Testis (tissue), 2 donors: ENCODE measurements at regions not wholly inside any gene's neighbourhood (a gene's known extent, or its start where the extent isn't known, plus 50 kb on each side); places are given as distances from the start of the nearest gene placed in this dataset.

Source experiments
- POLR2A ChIP-seq: fragments of 450-650 bp; IDR thresholded peaks from one replicate; pipeline ENCODE4 v1.6.1; 2017; ENCODE audit warnings: antibody characterized with exemption, mild to moderate bottlenecking, moderate library complexity
- TF ChIP-seq, protein P1 (sequence below), 3 experiments: fragments of 450-650 bp in 2 of 3; fragments of 200-600 bp in 1 of 3; sonication (generic) in 1 of 3; IDR thresholded peaks; one replicate each; pipeline ENCODE4 v1.5.1; 2016 to 2019; ENCODE audit warnings: antibody characterized with exemption in 3 of 3, mild to moderate bottlenecking in 2 of 3, moderate library complexity in 1 of 3

DNA sequence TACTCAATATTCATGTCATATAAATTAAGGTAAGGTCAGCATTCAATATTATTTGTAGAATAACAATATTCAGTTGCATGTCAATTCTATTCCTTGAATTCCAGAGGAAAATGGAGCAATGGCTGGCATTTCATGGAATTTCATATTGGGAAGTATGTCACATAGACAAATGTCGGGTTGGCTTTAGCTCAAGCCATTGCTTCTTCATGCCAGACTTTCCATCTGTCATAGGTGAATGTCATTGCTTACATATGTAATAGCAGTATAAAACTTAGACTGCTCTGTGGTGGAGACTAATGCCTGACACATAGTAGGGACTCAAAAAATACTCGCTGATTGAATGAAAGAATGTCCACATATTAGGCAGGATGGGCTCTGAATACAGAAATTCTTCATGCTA, 509.6 kb upstream of the CHORDC1 start:
- TF ChIP-seq, protein P1, sequence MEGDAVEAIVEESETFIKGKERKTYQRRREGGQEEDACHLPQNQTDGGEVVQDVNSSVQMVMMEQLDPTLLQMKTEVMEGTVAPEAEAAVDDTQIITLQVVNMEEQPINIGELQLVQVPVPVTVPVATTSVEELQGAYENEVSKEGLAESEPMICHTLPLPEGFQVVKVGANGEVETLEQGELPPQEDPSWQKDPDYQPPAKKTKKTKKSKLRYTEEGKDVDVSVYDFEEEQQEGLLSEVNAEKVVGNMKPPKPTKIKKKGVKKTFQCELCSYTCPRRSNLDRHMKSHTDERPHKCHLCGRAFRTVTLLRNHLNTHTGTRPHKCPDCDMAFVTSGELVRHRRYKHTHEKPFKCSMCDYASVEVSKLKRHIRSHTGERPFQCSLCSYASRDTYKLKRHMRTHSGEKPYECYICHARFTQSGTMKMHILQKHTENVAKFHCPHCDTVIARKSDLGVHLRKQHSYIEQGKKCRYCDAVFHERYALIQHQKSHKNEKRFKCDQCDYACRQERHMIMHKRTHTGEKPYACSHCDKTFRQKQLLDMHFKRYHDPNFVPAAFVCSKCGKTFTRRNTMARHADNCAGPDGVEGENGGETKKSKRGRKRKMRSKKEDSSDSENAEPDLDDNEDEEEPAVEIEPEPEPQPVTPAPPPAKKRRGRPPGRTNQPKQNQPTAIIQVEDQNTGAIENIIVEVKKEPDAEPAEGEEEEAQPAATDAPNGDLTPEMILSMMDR (IDR thresholded peaks at IDR 0.05), result no peak
- no peak for TF ChIP-seq POLR2A
